A673 (cell line): ENCODE measurements at regions not wholly inside any gene's neighbourhood (a gene's known extent, or its start where the extent isn't known, plus 50 kb on each side); places are given as distances from the start of the nearest gene placed in this dataset.

Experiments
- BruUV-seq: library from RNA; stranded (reverse); fragments of 400-500 nt; replicated peaks from 2 replicates; lab custom pipeline; 2021; lab: Mats Ljungman, UMichigan
- CTCF ChIA-PET: fragments of 300-600 bp; sonication (Branson Sonifier 250); formaldehyde crosslinking; loops from one replicate; lab custom pipeline; 2022; ENCODE audit warnings: antibody characterized with exemption; lab: Charles Lee
- POLR2A ChIA-PET: fragments of 300-600 bp; sonication (Branson Sonifier 250); formaldehyde crosslinking; loops from one replicate; lab custom pipeline; 2022; ENCODE audit warnings: antibody characterized with exemption; ENCODE audit not compliant: low non-redundant PET; lab: Charles Lee
- DNase-seq: peaks from one replicate; pipeline ENCODE4 v3.0.0-alpha.2; 2015; ENCODE audit warnings: low spot score
- H3K27ac ChIP-seq: fragments of 200-600 bp; sonication (generic); 2 replicates; pipeline ENCODE4 v1.5.1; 2016; ENCODE audit warnings: mixed run types, low read depth, mild to moderate bottlenecking, mixed read lengths, antibody characterized with exemption, low read length; ENCODE audit not compliant: poor library complexity, severe bottlenecking
- H3K27me3 ChIP-seq: fragments of 200-600 bp; sonication (generic); replicated peaks from 2 replicates; pipeline ENCODE4 v1.6.1; 2017; ENCODE audit warnings: mixed run types, low read depth, mild to moderate bottlenecking, mixed read lengths, antibody characterized with exemption, low read length; ENCODE audit not compliant: insufficient read depth, poor library complexity
- H3K36me3 ChIP-seq: fragments of 200-600 bp; sonication (generic); 2 replicates; pipeline ENCODE4 v1.6.1; 2016; ENCODE audit warnings: mixed run types, mild to moderate bottlenecking, mixed read lengths, antibody characterized with exemption, low read length; ENCODE audit not compliant: insufficient read depth, poor library complexity, severe bottlenecking
- H3K4me1 ChIP-seq: fragments of 200-600 bp; sonication (generic); 2 replicates; pipeline ENCODE4 v1.6.1; 2017; ENCODE audit warnings: mixed run types, mild to moderate bottlenecking, mixed read lengths, antibody characterized with exemption, low read length; ENCODE audit not compliant: insufficient read depth, poor library complexity, severe bottlenecking
- H3K4me3 ChIP-seq: fragments of 200-600 bp; sonication (generic); 2 replicates; pipeline ENCODE4 v1.5.1; 2016; ENCODE audit warnings: low read depth, mixed run types, mild to moderate bottlenecking, mixed read lengths, low read length; ENCODE audit not compliant: poor library complexity, severe bottlenecking
- H3K9me3 ChIP-seq: fragments of 200-600 bp; sonication (generic); 2 replicates; pipeline ENCODE4 v1.6.1; 2016; ENCODE audit warnings: mixed run types, low read depth, mild to moderate bottlenecking, mixed read lengths, antibody characterized with exemption, low read length; ENCODE audit not compliant: poor library complexity, severe bottlenecking
- EZH2 ChIP-seq: fragments of 200-600 bp; sonication (generic); IDR thresholded peaks from 2 replicates; pipeline ENCODE4 v1.6.1; 2017; ENCODE audit warnings: borderline replicate concordance, low read depth, mild to moderate bottlenecking, mixed read lengths, antibody characterized with exemption, low read length; ENCODE audit not compliant: poor library complexity, severe bottlenecking
- intact Hi-C: fragments of 100-400 bp; cut with micrococcal nuclease; formaldehyde crosslinking; loops from one replicate; pipeline ENCODE4 v1.10.0; 2022; ENCODE audit not compliant: unreplicated experiment
- TF ChIP-seq, protein P1 (sequence below): fragments of 300-800, 200-600 bp; sonication (generic); conservative IDR thresholded peaks from 2 replicates; pipeline ENCODE4 v1.5.1; 2017; ENCODE audit warnings: low read depth, mild to moderate bottlenecking, antibody characterized with exemption, low read length, moderate library complexity, mixed read lengths

DNA sequence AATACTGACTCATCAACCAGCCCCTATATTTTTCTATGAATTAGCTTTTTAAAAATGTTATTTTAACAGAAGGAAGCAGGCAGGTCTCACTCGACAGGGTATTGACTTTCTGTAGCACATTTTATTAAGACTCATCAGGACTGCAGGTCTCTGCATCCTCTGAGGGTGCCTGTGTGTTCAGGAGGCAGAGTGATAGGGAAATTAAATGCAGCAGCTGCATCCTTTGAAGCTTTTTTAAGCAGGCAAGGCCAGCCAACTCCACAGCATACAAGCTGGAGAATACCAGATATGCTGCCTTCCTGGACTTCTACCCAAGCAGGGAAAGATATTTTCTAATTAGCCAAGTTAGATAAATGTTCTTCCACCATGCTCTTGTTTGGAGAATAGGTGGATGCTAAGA is 124.9 kb downstream of the WSCD1 start:
- Histone ChIP-seq H3K9me3 (no peaks in the 10 kb centered on the region), H3K4me3 (no peak overlapping the region), H3K36me3 (no peaks in the 10 kb centered on the region), H3K27ac (no peak overlapping the region), H3K27me3 (peaks cover 53% of the 10 kb centered on the region), H3K4me1 (no peaks in the 10 kb centered on the region)
- ChIA-PET CTCF (no interaction called here), POLR2A (interaction anchor here (0.9 kb wide), 1 partner anchor 60 kb away, joined by 3 read pairs; no protein-coding TSS in a partner anchor)
- intact Hi-C loops = no loop called here
- TF ChIP-seq, protein P1, sequence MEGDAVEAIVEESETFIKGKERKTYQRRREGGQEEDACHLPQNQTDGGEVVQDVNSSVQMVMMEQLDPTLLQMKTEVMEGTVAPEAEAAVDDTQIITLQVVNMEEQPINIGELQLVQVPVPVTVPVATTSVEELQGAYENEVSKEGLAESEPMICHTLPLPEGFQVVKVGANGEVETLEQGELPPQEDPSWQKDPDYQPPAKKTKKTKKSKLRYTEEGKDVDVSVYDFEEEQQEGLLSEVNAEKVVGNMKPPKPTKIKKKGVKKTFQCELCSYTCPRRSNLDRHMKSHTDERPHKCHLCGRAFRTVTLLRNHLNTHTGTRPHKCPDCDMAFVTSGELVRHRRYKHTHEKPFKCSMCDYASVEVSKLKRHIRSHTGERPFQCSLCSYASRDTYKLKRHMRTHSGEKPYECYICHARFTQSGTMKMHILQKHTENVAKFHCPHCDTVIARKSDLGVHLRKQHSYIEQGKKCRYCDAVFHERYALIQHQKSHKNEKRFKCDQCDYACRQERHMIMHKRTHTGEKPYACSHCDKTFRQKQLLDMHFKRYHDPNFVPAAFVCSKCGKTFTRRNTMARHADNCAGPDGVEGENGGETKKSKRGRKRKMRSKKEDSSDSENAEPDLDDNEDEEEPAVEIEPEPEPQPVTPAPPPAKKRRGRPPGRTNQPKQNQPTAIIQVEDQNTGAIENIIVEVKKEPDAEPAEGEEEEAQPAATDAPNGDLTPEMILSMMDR = no peak
- TF ChIP-seq EZH2 = no peak
- no TSS peak for BruUV-seq
- DNase-seq = no peak

DNA sequence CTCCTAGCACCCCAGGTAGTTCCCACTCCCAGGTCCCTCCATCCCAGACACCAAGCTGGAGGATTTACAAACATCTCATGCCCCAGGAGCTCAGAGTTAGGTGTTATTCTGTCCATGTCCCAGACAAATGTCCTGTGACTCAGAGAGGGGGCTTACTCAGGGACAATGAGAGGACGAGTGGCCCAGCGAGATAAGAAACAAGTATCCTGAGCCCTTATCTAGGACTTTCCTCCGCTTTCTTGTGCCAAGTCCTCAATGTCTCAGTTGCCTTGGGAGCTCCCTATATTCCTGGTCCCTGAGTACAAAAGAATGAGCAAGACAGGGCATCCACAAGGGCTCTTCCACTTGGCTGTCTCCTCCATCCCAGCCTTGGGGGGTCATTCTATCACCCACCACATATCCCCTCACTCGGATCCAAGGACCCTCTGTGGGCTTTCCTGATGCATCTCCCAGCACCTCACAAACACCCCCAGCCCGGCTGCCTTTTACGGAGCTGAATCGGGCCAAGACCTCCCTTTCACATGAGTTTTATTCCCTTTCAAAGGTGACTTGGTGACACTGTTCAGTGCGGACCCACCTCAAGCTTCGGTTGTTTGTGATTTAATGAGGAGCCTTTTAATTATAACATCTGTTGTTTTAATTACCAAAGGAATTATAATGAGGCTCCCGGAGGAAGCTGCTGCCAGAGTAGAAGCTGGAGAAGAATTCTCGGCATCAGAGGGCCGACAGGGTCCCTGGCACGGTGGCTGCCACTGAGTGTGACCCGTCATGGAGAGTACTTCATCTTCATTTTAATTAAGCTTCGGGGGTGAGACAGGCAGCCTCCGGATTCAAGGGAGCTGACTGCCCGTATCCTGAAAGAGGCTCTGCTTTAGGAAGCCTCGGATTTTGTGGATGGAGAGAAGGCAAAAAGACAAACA is 121.5 kb downstream of the WSCD1 start:
- DNase-seq = no peak
- H3K9me3 ChIP-seq = no peaks in the 10 kb centered on the region
- no peaks in the 10 kb centered on the region for H3K36me3 ChIP-seq
- intact Hi-C loops = no loop called here
- peaks cover 53% of the 10 kb centered on the region for H3K27me3 ChIP-seq
- no peaks in the 10 kb centered on the region for H3K4me1 ChIP-seq
- CTCF ChIA-PET = no interaction called here
- no peak for TF ChIP-seq EZH2
- TF ChIP-seq, protein P1 = no peak
- H3K27ac ChIP-seq = no peak overlapping the region
- no peak overlapping the region for H3K4me3 ChIP-seq
- POLR2A ChIA-PET = no interaction called here
- BruUV-seq = no TSS peak

DNA sequence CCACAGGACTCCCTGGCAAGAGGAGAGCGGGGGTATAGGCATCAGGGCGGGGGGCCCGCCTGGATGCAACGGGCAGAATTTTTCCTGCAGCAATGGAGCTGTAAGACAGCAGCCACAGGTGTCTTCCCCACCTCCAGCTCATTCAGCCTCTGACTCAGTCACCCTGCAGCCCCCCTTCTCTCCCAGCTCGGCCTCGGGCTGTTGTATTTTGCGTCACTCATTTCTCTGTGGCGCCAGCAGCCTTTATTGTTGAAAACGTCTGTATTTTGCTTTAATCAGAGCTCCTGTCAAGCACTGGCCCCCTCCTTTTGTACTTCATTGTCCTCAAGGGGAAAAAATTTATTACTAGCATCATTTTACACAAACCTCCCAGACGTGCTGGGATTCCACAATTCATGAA is 117.7 kb downstream of the WSCD1 start:
- no peak overlapping the region for H3K4me3 ChIP-seq
- no peak for DNase-seq
- no peaks in the 10 kb centered on the region for H3K36me3 ChIP-seq
- TF ChIP-seq, protein P1 = no peak
- no peak for TF ChIP-seq EZH2
- ChIA-PET POLR2A (no interaction called here), CTCF (no interaction called here)
- H3K9me3 ChIP-seq = no peaks in the 10 kb centered on the region
- no TSS peak for BruUV-seq
- H3K4me1 ChIP-seq = no peaks in the 10 kb centered on the region
- no peak overlapping the region for H3K27ac ChIP-seq
- H3K27me3 ChIP-seq = peaks cover 67% of the 10 kb centered on the region
- intact Hi-C loops = no loop called here
